DOHH2 (cell line): ENCODE measurements at regions not wholly inside any gene's neighbourhood (a gene's known extent, or its start where the extent isn't known, plus 50 kb on each side); places are given as distances from the start of the nearest gene placed in this dataset.

Experiments used
- H3F3A ChIP-seq: fragments of 200-600 bp; sonication (generic), shearing (Covaris generic); 2 replicates; pipeline ENCODE4 v1.6.0; 2016; ENCODE audit warnings: antibody characterized with exemption, mild to moderate bottlenecking; ENCODE audit not compliant: control insufficient read depth, insufficient read depth
- H3K27ac ChIP-seq: fragments of 200-600 bp; sonication (generic); 2 replicates; pipeline ENCODE4 v1.5.1; 2014; ENCODE audit warnings: low read depth, mild to moderate bottlenecking, low read length, moderate library complexity
- H3K27me3 ChIP-seq: fragments of 200-600 bp; sonication (generic); 2 replicates; pipeline ENCODE4 v1.6.1; 2014; ENCODE audit warnings: mild to moderate bottlenecking, low read length, mixed read lengths; ENCODE audit not compliant: control insufficient read depth
- H3K36me3 ChIP-seq: fragments of 200-600 bp; sonication (generic); 2 replicates; pipeline ENCODE4 v1.6.1; 2014; ENCODE audit warnings: mild to moderate bottlenecking, low read length, moderate library complexity, mixed read lengths; ENCODE audit not compliant: control insufficient read depth
- H3K4me1 ChIP-seq: fragments of 200-600 bp; sonication (generic); 2 replicates; pipeline ENCODE4 v1.6.1; 2014; ENCODE audit warnings: mild to moderate bottlenecking, low read length, mixed read lengths; ENCODE audit not compliant: control insufficient read depth
- H3K4me2 ChIP-seq: fragments of 200-600 bp; sonication (generic); 2 replicates; pipeline ENCODE4 v1.6.0; 2014; ENCODE audit warnings: mild to moderate bottlenecking, low read length, moderate library complexity
- H3K4me3 ChIP-seq: fragments of 200-600 bp; sonication (generic); 2 replicates; pipeline ENCODE4 v1.5.1; 2014; ENCODE audit warnings: mild to moderate bottlenecking, low read length, mixed read lengths
- H3K79me2 ChIP-seq: fragments of 200-600 bp; sonication (generic); 2 replicates; pipeline ENCODE4 v1.6.1; 2014; ENCODE audit warnings: mild to moderate bottlenecking, low read length, mixed read lengths; ENCODE audit not compliant: control insufficient read depth
- H3K9me2 ChIP-seq: fragments of 200-600 bp; sonication (generic); replicated peaks from 2 replicates; pipeline ENCODE4 v1.6.1; 2014; ENCODE audit warnings: mild to moderate bottlenecking, low read length, mixed read lengths; ENCODE audit not compliant: control insufficient read depth
- H3K9me3 ChIP-seq: fragments of 200-600 bp; sonication (generic); 2 replicates; pipeline ENCODE4 v1.6.1; 2014; ENCODE audit warnings: antibody characterized with exemption, low read length, mixed read lengths; ENCODE audit not compliant: control insufficient read depth, insufficient read depth
- H4K20me1 ChIP-seq: fragments of 200-600 bp; sonication (generic); 2 replicates; pipeline ENCODE4 v1.6.0; 2014; ENCODE audit warnings: low read depth, mild to moderate bottlenecking, antibody characterized with exemption, low read length, moderate library complexity; ENCODE audit not compliant: control insufficient read depth, insufficient read depth
- EZH2phosphoT487 ChIP-seq: fragments of 200-600 bp; sonication (generic); IDR thresholded peaks from 2 replicates; pipeline ENCODE4 v1.6.1; 2017; ENCODE audit warnings: borderline replicate concordance, mild to moderate bottlenecking, antibody characterized with exemption, low read length, moderate library complexity, mixed read lengths
- TF ChIP-seq, protein P1 (sequence below): fragments of 200-600 bp; sonication (generic); IDR thresholded peaks from one replicate; pipeline ENCODE4 v1.5.1; 2014; ENCODE audit warnings: antibody characterized with exemption, mild to moderate bottlenecking, low read depth, low read length; ENCODE audit not compliant: poor library complexity, severe bottlenecking

DNA sequence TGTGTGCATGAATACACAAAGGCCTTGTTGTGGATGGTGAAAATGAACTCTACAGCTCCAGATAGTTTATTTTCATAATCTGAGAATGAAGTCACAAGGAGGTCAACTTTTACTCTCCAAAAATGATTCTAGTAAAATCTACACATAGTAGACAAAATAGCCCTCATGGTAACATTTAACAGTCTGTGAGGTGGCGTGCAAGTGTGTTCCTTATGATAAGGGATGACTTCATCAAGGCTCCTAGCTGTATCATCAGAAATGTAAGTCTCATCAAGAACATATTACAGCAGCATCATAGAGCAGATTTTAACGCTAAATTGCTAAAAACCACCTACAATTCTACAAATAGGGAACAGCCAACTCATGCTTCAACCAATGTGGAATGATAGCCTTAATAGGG, 72.3 kb upstream of the RIOK3 start:
- Histone ChIP-seq H3K36me3 (no peaks in the 10 kb centered on the region), H3K27me3 (no peaks in the 10 kb centered on the region), H3K9me3 (no peaks in the 10 kb centered on the region), H3K79me2 (no peaks in the 10 kb centered on the region), H4K20me1 (no peaks in the 10 kb centered on the region), H3K4me2 (no peak overlapping the region), H3K4me3 (no peak overlapping the region), H3F3A (no peaks in the 10 kb centered on the region), H3K27ac (no peak overlapping the region), H3K9me2 (no peaks in the 10 kb centered on the region), H3K4me1 (peaks cover 14% of the 10 kb centered on the region)
- no peak for TF ChIP-seq EZH2phosphoT487
- TF ChIP-seq, protein P1, sequence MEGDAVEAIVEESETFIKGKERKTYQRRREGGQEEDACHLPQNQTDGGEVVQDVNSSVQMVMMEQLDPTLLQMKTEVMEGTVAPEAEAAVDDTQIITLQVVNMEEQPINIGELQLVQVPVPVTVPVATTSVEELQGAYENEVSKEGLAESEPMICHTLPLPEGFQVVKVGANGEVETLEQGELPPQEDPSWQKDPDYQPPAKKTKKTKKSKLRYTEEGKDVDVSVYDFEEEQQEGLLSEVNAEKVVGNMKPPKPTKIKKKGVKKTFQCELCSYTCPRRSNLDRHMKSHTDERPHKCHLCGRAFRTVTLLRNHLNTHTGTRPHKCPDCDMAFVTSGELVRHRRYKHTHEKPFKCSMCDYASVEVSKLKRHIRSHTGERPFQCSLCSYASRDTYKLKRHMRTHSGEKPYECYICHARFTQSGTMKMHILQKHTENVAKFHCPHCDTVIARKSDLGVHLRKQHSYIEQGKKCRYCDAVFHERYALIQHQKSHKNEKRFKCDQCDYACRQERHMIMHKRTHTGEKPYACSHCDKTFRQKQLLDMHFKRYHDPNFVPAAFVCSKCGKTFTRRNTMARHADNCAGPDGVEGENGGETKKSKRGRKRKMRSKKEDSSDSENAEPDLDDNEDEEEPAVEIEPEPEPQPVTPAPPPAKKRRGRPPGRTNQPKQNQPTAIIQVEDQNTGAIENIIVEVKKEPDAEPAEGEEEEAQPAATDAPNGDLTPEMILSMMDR, result no peak

DNA sequence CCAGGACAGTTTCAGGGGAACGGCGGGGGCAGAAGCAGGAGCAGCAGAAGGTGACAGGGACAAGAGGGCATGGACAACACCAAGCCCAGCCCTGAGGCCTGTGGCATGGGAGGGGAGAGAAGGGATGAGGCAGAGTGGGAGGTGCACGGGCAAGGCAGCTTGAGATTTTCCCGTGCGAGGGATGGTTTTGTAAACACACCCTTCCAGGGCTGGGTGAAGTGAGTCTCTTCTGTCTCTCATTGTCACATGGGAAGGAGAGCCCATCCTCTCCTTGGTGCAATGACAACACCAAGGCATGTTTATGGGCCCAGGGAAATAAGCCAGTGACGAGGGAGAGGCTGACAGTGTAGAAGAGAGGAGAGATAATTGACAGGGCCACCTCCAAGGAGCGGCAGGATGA, 69.6 kb upstream of the RIOK3 start:
- H3K4me3 ChIP-seq, result no peak overlapping the region
- H3F3A ChIP-seq, result no peaks in the 10 kb centered on the region
- peaks cover 14% of the 10 kb centered on the region for H3K4me1 ChIP-seq
- H3K27ac ChIP-seq, result no peak overlapping the region
- TF ChIP-seq EZH2phosphoT487, result no peak
- TF ChIP-seq, protein P1, result no peak
- H3K4me2 ChIP-seq, result no peak overlapping the region
- H4K20me1 ChIP-seq, result no peaks in the 10 kb centered on the region
- no peaks in the 10 kb centered on the region for H3K27me3 ChIP-seq
- no peaks in the 10 kb centered on the region for H3K79me2 ChIP-seq
- H3K36me3 ChIP-seq, result no peaks in the 10 kb centered on the region
- H3K9me2 ChIP-seq, result no peaks in the 10 kb centered on the region
- no peaks in the 10 kb centered on the region for H3K9me3 ChIP-seq

- Histone ChIP-seq H3K9me2 (no peaks in the 10 kb centered on the region), H3K79me2 (no peaks in the 10 kb centered on the region), H3K4me2 (no peak overlapping the region), H4K20me1 (no peaks in the 10 kb centered on the region), H3F3A (no peaks in the 10 kb centered on the region), H3K27ac (no peak overlapping the region), H3K36me3 (no peaks in the 10 kb centered on the region), H3K9me3 (no peaks in the 10 kb centered on the region), H3K4me3 (no peak overlapping the region), H3K4me1 (peaks cover 14% of the 10 kb centered on the region), H3K27me3 (no peaks in the 10 kb centered on the region)
- TF ChIP-seq, protein P1, result no peak
- TF ChIP-seq EZH2phosphoT487, result no peak
Measured at GRCh38 chr18:23384778-23385736, 68.0 kb upstream of the RIOK3 start.
